Osteocyte (in vitro differentiated cells): ENCODE measurements at regions not wholly inside any gene's neighbourhood (a gene's known extent, or its start where the extent isn't known, plus 50 kb on each side); places are given as distances from the start of the nearest gene placed in this dataset.
A peak's percentile ranks its signal among the peaks of the same experiment; 100 is the strongest.

Experiments
- DNase-seq: peaks from one replicate; pipeline ENCODE4 v3.0.0; 2021; ENCODE audit warnings: mixed read lengths; ENCODE audit not compliant: unreplicated experiment; ENCODE audit errors: extremely low spot score
- H3K27ac Mint-ChIP-seq: one replicate; pipeline ENCODE4 v1.8.0; 2021; ENCODE audit warnings: mild to moderate bottlenecking, mixed read lengths; ENCODE audit not compliant: unreplicated experiment
- H3K27me3 Mint-ChIP-seq: one replicate; pipeline ENCODE4 v1.8.0; 2021; ENCODE audit warnings: mixed read lengths; ENCODE audit not compliant: unreplicated experiment
- H3K36me3 Mint-ChIP-seq: one replicate; pipeline ENCODE4 v1.8.0; 2021; ENCODE audit warnings: mixed read lengths; ENCODE audit not compliant: unreplicated experiment
- H3K4me1 Mint-ChIP-seq: one replicate; pipeline ENCODE4 v1.8.0; 2021; ENCODE audit warnings: mixed read lengths; ENCODE audit not compliant: unreplicated experiment
- H3K4me3 Mint-ChIP-seq: one replicate; pipeline ENCODE4 v1.8.0; 2021; ENCODE audit warnings: mild to moderate bottlenecking, moderate library complexity, mixed read lengths; ENCODE audit not compliant: unreplicated experiment
- H3K9me3 Mint-ChIP-seq: one replicate; pipeline ENCODE4 v1.8.0; 2021; ENCODE audit warnings: mixed read lengths; ENCODE audit not compliant: unreplicated experiment
- CTCF ChIP-seq: fragments of 200-600 bp; sonication (generic); IDR thresholded peaks from 2 replicates; pipeline ENCODE4 v1.5.0; 2021; ENCODE audit warnings: antibody characterized with exemption, mild to moderate bottlenecking, moderate library complexity

GRCh38 chr2:19846567-19846966 lies 55.2 kb downstream of the TTC32 start:
- Mint-ChIP-seq H3K4me3 (no peak overlapping the region), H3K9me3 (no peaks in the 10 kb centered on the region), H3K36me3 (no peaks in the 10 kb centered on the region), H3K27ac (no peak overlapping the region), H3K4me1 (no peaks in the 10 kb centered on the region), H3K27me3 (peaks cover 4% of the 10 kb centered on the region)
- TF ChIP-seq CTCF: no peak
- no peak for DNase-seq

- H3K36me3 Mint-ChIP-seq: no peaks in the 10 kb centered on the region
- H3K4me1 Mint-ChIP-seq: no peaks in the 10 kb centered on the region
- H3K27ac Mint-ChIP-seq: no peak overlapping the region
- no peak overlapping the region for H3K4me3 Mint-ChIP-seq
- peaks cover 4% of the 10 kb centered on the region for H3K27me3 Mint-ChIP-seq
- H3K9me3 Mint-ChIP-seq: no peaks in the 10 kb centered on the region
- DNase-seq: peak; percentile 66
- no peak for TF ChIP-seq CTCF
Measured at GRCh38 chr2:19846030-19846429, 55.8 kb downstream of the TTC32 start.

GRCh38 chr2:19845323-19845920 lies 56.4 kb downstream of the TTC32 start:
- no peaks in the 10 kb centered on the region for H3K4me1 Mint-ChIP-seq
- no peak for TF ChIP-seq CTCF
- no peaks in the 10 kb centered on the region for H3K36me3 Mint-ChIP-seq
- peak; percentile 71 for DNase-seq
- H3K27me3 Mint-ChIP-seq: peaks cover 4% of the 10 kb centered on the region
- no peaks in the 10 kb centered on the region for H3K9me3 Mint-ChIP-seq
- no peak overlapping the region for H3K27ac Mint-ChIP-seq
- H3K4me3 Mint-ChIP-seq: no peak overlapping the region

GRCh38 chr2:19844750-19845149 lies 57.0 kb downstream of the TTC32 start:
- no peaks in the 10 kb centered on the region for H3K9me3 Mint-ChIP-seq
- DNase-seq: peak; percentile 65
- TF ChIP-seq CTCF: no peak
- no peak overlapping the region for H3K4me3 Mint-ChIP-seq
- H3K27ac Mint-ChIP-seq: no peak overlapping the region
- peaks cover 4% of the 10 kb centered on the region for H3K27me3 Mint-ChIP-seq
- H3K4me1 Mint-ChIP-seq: no peaks in the 10 kb centered on the region
- no peaks in the 10 kb centered on the region for H3K36me3 Mint-ChIP-seq

GRCh38 chr2:19843992-19844515 lies 57.7 kb downstream of the TTC32 start:
- no peak for TF ChIP-seq CTCF
- H3K36me3 Mint-ChIP-seq: no peaks in the 10 kb centered on the region
- no peak overlapping the region for H3K27ac Mint-ChIP-seq
- DNase-seq: peak; percentile 64
- H3K27me3 Mint-ChIP-seq: peaks cover 4% of the 10 kb centered on the region
- no peak overlapping the region for H3K4me3 Mint-ChIP-seq
- H3K9me3 Mint-ChIP-seq: no peaks in the 10 kb centered on the region
- no peaks in the 10 kb centered on the region for H3K4me1 Mint-ChIP-seq
